A673 (cell line): ENCODE measurements at regions not wholly inside any gene's neighbourhood (a gene's known extent, or its start where the extent isn't known, plus 50 kb on each side); places are given as distances from the start of the nearest gene placed in this dataset.
"Not testable (repeated sequence)": the region's sequence is repeated elsewhere in the genome, so short reads cannot be mapped to it uniquely, and the experiment has no call there.

Source experiments
- BruUV-seq: library from RNA; stranded (reverse); fragments of 400-500 nt; replicated peaks from 2 replicates; lab custom pipeline; 2021; lab: Mats Ljungman, UMichigan
- CTCF ChIA-PET: fragments of 300-600 bp; sonication (Branson Sonifier 250); formaldehyde crosslinking; loops from one replicate; lab custom pipeline; 2022; ENCODE audit warnings: antibody characterized with exemption; lab: Charles Lee
- POLR2A ChIA-PET: fragments of 300-600 bp; sonication (Branson Sonifier 250); formaldehyde crosslinking; loops from one replicate; lab custom pipeline; 2022; ENCODE audit warnings: antibody characterized with exemption; ENCODE audit not compliant: low non-redundant PET; lab: Charles Lee
- DNase-seq: peaks from one replicate; pipeline ENCODE4 v3.0.0-alpha.2; 2015; ENCODE audit warnings: low spot score
- H3K27ac ChIP-seq: fragments of 200-600 bp; sonication (generic); 2 replicates; pipeline ENCODE4 v1.5.1; 2016; ENCODE audit warnings: mixed run types, low read depth, mild to moderate bottlenecking, mixed read lengths, antibody characterized with exemption, low read length; ENCODE audit not compliant: poor library complexity, severe bottlenecking
- H3K27me3 ChIP-seq: fragments of 200-600 bp; sonication (generic); replicated peaks from 2 replicates; pipeline ENCODE4 v1.6.1; 2017; ENCODE audit warnings: mixed run types, low read depth, mild to moderate bottlenecking, mixed read lengths, antibody characterized with exemption, low read length; ENCODE audit not compliant: insufficient read depth, poor library complexity
- H3K36me3 ChIP-seq: fragments of 200-600 bp; sonication (generic); 2 replicates; pipeline ENCODE4 v1.6.1; 2016; ENCODE audit warnings: mixed run types, mild to moderate bottlenecking, mixed read lengths, antibody characterized with exemption, low read length; ENCODE audit not compliant: insufficient read depth, poor library complexity, severe bottlenecking
- H3K4me1 ChIP-seq: fragments of 200-600 bp; sonication (generic); 2 replicates; pipeline ENCODE4 v1.6.1; 2017; ENCODE audit warnings: mixed run types, mild to moderate bottlenecking, mixed read lengths, antibody characterized with exemption, low read length; ENCODE audit not compliant: insufficient read depth, poor library complexity, severe bottlenecking
- H3K4me3 ChIP-seq: fragments of 200-600 bp; sonication (generic); 2 replicates; pipeline ENCODE4 v1.5.1; 2016; ENCODE audit warnings: low read depth, mixed run types, mild to moderate bottlenecking, mixed read lengths, low read length; ENCODE audit not compliant: poor library complexity, severe bottlenecking
- H3K9me3 ChIP-seq: fragments of 200-600 bp; sonication (generic); 2 replicates; pipeline ENCODE4 v1.6.1; 2016; ENCODE audit warnings: mixed run types, low read depth, mild to moderate bottlenecking, mixed read lengths, antibody characterized with exemption, low read length; ENCODE audit not compliant: poor library complexity, severe bottlenecking
- EZH2 ChIP-seq: fragments of 200-600 bp; sonication (generic); IDR thresholded peaks from 2 replicates; pipeline ENCODE4 v1.6.1; 2017; ENCODE audit warnings: borderline replicate concordance, low read depth, mild to moderate bottlenecking, mixed read lengths, antibody characterized with exemption, low read length; ENCODE audit not compliant: poor library complexity, severe bottlenecking
- intact Hi-C: fragments of 100-400 bp; cut with micrococcal nuclease; formaldehyde crosslinking; loops from one replicate; pipeline ENCODE4 v1.10.0; 2022; ENCODE audit not compliant: unreplicated experiment
- TF ChIP-seq, protein P1 (sequence below): fragments of 300-800, 200-600 bp; sonication (generic); conservative IDR thresholded peaks from 2 replicates; pipeline ENCODE4 v1.5.1; 2017; ENCODE audit warnings: low read depth, mild to moderate bottlenecking, antibody characterized with exemption, low read length, moderate library complexity, mixed read lengths

DNA sequence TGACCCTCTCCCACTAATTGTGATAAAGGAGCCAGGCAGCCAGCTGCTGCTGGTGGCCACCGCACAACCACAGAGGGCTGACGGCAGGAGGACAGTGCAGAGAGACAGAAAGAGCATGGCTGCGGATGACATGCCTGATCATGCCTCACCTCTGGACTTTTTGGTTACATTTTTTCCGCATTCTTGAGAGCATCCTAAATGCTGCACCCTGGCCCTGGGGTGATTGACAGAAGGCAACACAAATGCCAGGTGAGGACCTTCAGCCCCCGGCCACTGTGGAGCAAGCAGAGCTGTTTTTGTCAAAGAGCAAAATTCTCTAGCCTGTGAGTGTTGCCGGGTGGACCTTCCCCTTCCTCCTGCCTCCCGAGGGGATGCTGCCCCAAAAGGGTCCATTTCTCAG is 78.5 kb downstream of the RPS6KA4 start:
- no TSS peak for BruUV-seq
- ChIA-PET CTCF (no interaction called here), POLR2A (no interaction called here)
- Histone ChIP-seq H3K4me3 (no peak overlapping the region), H3K9me3 (no peaks in the 10 kb centered on the region), H3K27me3 (peaks cover 8% of the 10 kb centered on the region), H3K36me3 (no peaks in the 10 kb centered on the region), H3K4me1 (no peaks in the 10 kb centered on the region), H3K27ac (no peak overlapping the region)
- TF ChIP-seq EZH2, result no peak
- TF ChIP-seq, protein P1, sequence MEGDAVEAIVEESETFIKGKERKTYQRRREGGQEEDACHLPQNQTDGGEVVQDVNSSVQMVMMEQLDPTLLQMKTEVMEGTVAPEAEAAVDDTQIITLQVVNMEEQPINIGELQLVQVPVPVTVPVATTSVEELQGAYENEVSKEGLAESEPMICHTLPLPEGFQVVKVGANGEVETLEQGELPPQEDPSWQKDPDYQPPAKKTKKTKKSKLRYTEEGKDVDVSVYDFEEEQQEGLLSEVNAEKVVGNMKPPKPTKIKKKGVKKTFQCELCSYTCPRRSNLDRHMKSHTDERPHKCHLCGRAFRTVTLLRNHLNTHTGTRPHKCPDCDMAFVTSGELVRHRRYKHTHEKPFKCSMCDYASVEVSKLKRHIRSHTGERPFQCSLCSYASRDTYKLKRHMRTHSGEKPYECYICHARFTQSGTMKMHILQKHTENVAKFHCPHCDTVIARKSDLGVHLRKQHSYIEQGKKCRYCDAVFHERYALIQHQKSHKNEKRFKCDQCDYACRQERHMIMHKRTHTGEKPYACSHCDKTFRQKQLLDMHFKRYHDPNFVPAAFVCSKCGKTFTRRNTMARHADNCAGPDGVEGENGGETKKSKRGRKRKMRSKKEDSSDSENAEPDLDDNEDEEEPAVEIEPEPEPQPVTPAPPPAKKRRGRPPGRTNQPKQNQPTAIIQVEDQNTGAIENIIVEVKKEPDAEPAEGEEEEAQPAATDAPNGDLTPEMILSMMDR, result no peak
- intact Hi-C loops, result no loop called here
- DNase-seq, result no peak

DNA sequence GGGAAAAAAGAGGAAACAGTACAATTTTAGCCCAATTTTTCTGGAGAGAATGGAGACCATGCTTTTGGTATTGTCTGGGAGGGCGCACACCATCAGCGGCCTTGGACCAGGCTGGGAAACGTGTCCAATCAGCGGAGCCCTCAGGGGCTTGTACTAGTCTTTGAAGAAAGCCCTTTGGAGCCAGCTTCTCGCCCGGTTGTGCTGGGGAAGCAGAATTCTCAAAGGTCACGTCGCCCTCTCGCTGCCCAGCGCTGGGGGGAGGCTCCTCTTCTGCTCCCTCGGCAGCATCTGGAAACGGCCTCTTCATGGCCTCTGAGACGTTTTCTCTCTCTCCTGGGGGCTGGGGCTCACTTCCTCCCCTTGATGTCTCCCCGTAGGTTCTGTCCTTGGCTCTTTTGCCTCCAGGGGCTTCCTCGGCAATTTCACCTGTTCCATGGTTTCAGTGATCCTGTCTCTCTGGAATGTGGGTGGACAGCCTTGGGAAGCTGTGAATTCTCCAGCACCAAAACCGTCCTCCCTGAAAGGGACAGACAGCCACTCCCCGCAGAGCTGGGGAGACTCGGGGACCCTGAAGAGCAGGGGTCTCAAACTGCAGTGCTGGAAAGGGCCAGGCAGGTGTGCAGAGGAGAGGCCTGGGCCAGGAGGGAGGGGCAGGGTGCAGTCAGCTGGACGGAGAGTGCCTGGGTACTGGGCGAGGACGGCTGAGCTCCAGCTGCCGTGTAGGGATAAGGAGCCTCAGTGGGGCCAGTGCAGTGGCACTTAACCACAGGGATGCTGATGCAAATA is 80.2 kb downstream of the RPS6KA4 start:
- Histone ChIP-seq H3K4me3 (no peak overlapping the region), H3K36me3 (no peaks in the 10 kb centered on the region), H3K27me3 (peaks cover 9% of the 10 kb centered on the region), H3K27ac (no peak overlapping the region), H3K9me3 (no peaks in the 10 kb centered on the region), H3K4me1 (no peaks in the 10 kb centered on the region)
- CTCF ChIA-PET, result no interaction called here
- POLR2A ChIA-PET, result no interaction called here
- TF ChIP-seq, protein P1, result no peak
- no peak for TF ChIP-seq EZH2
- intact Hi-C loops, result no loop called here
- DNase-seq, result no peak
- BruUV-seq, result no TSS peak

DNA sequence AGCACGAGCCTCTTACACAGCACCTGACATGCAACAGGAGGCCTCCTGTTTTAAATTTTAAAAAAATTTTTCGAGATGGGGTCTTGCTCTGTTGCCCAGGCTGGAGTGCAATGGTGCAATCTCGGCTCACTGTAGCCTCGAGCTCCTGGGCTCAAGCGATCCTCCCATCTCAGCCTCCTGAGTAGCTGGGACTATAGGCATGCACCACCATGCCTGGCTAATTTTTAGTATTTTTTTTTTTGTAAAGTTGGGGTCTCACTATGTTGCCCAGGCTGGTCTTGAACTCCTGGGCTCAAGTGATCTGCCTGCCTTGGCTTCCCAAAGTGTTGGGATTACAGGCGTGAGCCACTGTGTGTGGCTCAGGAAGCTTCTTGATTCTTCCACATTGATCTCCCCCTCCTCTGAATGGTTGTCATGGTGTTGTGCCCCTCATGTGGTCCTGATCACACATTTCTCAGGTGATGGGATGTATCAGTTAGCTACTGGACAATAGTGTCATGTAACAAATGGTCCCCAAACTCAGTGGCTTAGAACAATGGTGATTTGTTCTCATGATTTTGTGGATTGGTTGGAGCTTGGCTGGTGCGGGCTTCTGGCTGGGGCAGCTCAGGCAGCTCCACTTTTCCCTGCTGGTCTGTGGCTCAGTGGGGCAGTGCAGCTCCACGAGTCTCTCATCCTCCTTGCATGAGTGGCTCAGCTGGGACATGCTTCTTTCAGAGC is 81.0 kb downstream of the RPS6KA4 start:
- CTCF ChIA-PET, BruUV-seq, POLR2A ChIA-PET: not testable (repeated sequence)

More for the DNA sequence above, 81.0 kb downstream of the RPS6KA4 start:
- H3K9me3 ChIP-seq, H3K27me3 ChIP-seq, H3K4me3 ChIP-seq, DNase-seq, H3K4me1 ChIP-seq, H3K27ac ChIP-seq, H3K36me3 ChIP-seq, intact Hi-C loops: not testable (repeated sequence)
